ENCODE measurements at regions not wholly inside any gene's neighbourhood (a gene's known extent, or its start where the extent isn't known, plus 50 kb on each side); places are given as distances from the start of the nearest gene placed in this dataset.

DNA sequence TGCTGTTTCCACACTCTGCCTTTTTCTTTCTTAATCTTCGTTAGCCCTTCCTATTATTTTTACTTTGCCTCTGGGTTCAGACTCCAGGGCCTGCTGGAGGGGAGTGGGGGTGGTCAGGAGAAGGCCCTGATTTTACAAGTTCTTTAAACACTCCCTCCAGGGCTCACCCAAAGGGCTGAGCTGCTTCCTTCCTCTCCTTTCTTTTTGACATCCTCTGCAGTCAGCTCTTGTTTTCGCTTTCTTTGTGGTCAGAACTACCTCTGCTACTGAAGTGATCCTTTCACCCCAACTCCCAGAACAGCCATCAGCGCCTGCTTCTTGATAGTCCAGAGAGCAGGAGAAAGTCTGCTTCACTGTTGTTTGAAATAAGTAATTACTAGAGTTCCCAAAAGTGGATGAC is 925.7 kb downstream of the EPHA4 start:
- Histone ChIP-seq H3K9me3 (no peaks in the 10 kb centered on the region), H3K4me1 (no peaks in the 10 kb centered on the region), H3K27ac (no peak overlapping the region), H3K27me3 (no peaks in the 10 kb centered on the region), H3K36me3 (no peaks in the 10 kb centered on the region), H3K4me3 (no peak overlapping the region)
- WGBS, 2 donors: 44 to 50% methylated on average over 3 of the region's 3 CpGs
- TF ChIP-seq, protein P1, sequence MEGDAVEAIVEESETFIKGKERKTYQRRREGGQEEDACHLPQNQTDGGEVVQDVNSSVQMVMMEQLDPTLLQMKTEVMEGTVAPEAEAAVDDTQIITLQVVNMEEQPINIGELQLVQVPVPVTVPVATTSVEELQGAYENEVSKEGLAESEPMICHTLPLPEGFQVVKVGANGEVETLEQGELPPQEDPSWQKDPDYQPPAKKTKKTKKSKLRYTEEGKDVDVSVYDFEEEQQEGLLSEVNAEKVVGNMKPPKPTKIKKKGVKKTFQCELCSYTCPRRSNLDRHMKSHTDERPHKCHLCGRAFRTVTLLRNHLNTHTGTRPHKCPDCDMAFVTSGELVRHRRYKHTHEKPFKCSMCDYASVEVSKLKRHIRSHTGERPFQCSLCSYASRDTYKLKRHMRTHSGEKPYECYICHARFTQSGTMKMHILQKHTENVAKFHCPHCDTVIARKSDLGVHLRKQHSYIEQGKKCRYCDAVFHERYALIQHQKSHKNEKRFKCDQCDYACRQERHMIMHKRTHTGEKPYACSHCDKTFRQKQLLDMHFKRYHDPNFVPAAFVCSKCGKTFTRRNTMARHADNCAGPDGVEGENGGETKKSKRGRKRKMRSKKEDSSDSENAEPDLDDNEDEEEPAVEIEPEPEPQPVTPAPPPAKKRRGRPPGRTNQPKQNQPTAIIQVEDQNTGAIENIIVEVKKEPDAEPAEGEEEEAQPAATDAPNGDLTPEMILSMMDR (IDR thresholded peaks at IDR 0.05): no peak
- TF ChIP-seq EP300 (IDR thresholded peaks at IDR 0.05) (no peak), POLR2A (IDR thresholded peaks at IDR 0.05) (no peak)
- no peak for DNase-seq (ENCODE audit: low spot score in 2 of 2)

DNA sequence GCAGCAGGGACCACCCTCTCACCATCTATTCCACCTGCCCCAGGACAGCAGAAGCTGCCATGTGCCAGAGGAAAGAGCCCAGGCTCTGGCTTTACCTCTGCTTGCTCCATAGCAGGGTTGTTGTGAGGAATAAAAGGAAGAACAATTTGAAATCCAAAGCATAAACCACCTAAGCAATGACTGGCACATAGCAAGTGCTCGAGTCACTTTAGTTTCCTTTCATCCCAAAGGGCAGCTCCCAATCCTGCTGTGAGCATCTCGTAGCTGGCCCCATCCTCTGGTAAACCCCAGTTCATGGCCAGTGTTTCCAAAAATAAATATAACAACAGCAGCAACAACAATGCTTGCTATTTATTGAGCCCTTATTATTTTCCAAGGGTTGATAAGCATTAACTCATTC is 923.5 kb downstream of the EPHA4 start:
- no peak overlapping the region for H3K27ac ChIP-seq
- no peaks in the 10 kb centered on the region for H3K36me3 ChIP-seq
- no peaks in the 10 kb centered on the region for H3K27me3 ChIP-seq
- TF ChIP-seq, protein P1 (IDR thresholded peaks at IDR 0.05): no peak
- TF ChIP-seq EP300 (IDR thresholded peaks at IDR 0.05) (no peak), POLR2A (IDR thresholded peaks at IDR 0.05) (no peak)
- 70 to 84% methylated on average over 2 of the region's 2 CpGs for WGBS, 2 donors
- no peak overlapping the region for H3K4me3 ChIP-seq
- no peaks in the 10 kb centered on the region for H3K9me3 ChIP-seq
- no peaks in the 10 kb centered on the region for H3K4me1 ChIP-seq
- DNase-seq (ENCODE audit: low spot score in 2 of 2): no peak

DNA sequence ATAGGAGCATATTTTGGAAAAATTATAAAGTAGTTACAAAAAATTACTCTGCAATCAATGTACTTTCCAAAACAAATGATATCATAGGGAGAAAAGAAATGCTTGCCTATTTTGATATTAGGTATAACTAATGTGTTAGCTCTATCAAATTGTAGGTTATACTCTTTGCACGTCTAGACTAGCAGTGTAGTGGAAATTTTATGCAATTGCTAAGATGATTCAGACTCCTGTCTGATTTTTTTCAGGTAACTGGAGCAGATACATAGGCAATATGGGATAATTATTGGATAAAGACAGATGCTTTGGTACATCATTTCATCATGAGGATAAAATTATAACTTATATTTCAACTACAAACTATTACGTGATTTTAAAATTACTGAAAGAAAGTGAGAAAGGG is 918.3 kb downstream of the EPHA4 start:
- H3K27me3 ChIP-seq: no peaks in the 10 kb centered on the region
- H3K9me3 ChIP-seq: no peaks in the 10 kb centered on the region
- no peaks in the 10 kb centered on the region for H3K36me3 ChIP-seq
- no peaks in the 10 kb centered on the region for H3K4me1 ChIP-seq
- TF ChIP-seq, protein P1 (IDR thresholded peaks at IDR 0.05): no peak
- TF ChIP-seq POLR2A (IDR thresholded peaks at IDR 0.05) (no peak), EP300 (IDR thresholded peaks at IDR 0.05) (no peak)
- H3K27ac ChIP-seq: no peak overlapping the region
- no peak overlapping the region for H3K4me3 ChIP-seq
- no peak for DNase-seq (ENCODE audit: low spot score in 2 of 2)
- 90 to 92% methylated on average over 2 of the region's 2 CpGs for WGBS, 2 donors

DNA sequence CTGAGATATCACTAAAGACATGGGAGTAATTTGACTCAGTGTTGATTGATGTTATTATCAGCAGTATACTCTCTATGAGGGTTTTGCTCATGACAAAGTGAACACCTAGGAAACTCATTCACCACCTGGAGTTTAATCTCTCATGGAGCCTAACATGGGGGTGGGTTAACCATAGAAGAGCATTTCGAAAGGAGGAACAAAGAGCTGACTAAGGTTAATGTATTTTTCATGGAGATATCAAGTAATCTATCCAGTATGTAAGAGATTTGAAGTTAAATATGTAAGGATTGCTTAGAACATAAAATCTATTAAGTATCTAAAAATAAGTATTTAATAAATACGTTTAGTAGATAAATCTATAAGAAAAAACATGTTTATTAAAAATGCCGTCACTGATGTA is 917.8 kb downstream of the EPHA4 start:
- no peaks in the 10 kb centered on the region for H3K9me3 ChIP-seq
- no peak overlapping the region for H3K27ac ChIP-seq
- no peaks in the 10 kb centered on the region for H3K4me1 ChIP-seq
- H3K36me3 ChIP-seq: no peaks in the 10 kb centered on the region
- H3K27me3 ChIP-seq: no peaks in the 10 kb centered on the region
- TF ChIP-seq, protein P1 (IDR thresholded peaks at IDR 0.05): no peak
- TF ChIP-seq EP300 (IDR thresholded peaks at IDR 0.05) (no peak), POLR2A (IDR thresholded peaks at IDR 0.05) (no peak)
- 90 to 94% methylated on average over 3 of the region's 3 CpGs for WGBS, 2 donors
- no peak for DNase-seq (ENCODE audit: low spot score in 2 of 2)
- no peak overlapping the region for H3K4me3 ChIP-seq

DNA sequence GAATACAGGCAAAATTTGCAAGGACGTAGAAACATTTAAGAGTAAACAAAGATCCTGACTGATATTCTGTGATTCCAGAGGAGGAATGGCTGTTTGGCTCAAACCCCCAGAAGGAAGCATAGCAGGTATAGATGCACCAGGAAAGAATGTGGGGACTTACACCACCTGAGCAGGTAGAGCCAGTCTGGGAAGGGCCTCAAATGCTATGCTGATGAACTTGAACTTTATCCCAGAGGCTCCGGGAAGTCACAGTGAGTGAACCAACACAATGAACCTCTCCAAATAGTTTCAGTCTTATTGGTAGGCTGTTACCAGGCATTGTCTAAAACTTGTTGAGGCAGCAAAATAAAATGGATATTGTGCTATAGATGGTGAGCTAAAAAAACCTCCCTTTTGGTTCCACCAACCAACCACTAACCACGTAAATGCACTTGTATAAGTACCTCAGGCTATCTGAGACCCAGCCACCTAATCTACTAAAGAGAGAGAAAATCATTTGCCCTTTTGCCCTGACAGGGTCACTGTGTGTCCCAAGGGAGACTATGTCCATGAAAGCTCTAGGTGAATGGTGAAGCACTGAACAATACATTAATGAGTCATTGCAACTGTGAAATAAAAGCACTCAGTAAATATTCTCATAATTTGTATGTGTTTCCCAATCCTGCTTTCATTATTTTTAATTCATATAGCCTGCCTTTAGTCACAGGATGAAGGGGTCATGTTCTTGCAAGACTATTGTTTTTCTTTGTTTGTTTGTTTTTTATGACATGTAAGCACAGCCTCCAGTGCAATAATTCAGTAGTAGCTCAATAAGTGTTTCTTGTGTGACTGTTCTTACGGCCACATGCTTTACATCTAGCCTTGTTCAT is 911.6 kb downstream of the EPHA4 start:
- H3K4me3 ChIP-seq: no peak overlapping the region
- DNase-seq (ENCODE audit: low spot score in 2 of 2): no peak
- no peaks in the 10 kb centered on the region for H3K36me3 ChIP-seq
- H3K27ac ChIP-seq: no peak overlapping the region
- H3K27me3 ChIP-seq: no peaks in the 10 kb centered on the region
- TF ChIP-seq, protein P1 (IDR thresholded peaks at IDR 0.05): no peak
- TF ChIP-seq POLR2A (IDR thresholded peaks at IDR 0.05) (no peak), EP300 (IDR thresholded peaks at IDR 0.05) (no peak)
- H3K4me1 ChIP-seq: no peaks in the 10 kb centered on the region
- no peaks in the 10 kb centered on the region for H3K9me3 ChIP-seq
- 60 to 72% methylated on average over 4 of the region's 4 CpGs for WGBS, 2 donors
